HG03354 (cell line): ENCODE measurements at regions not wholly inside any gene's neighbourhood (a gene's known extent, or its start where the extent isn't known, plus 50 kb on each side); places are given as distances from the start of the nearest gene placed in this dataset.

Experiments used
- ATAC-seq: cut with Tn5 transposase; IDR thresholded peaks from one replicate; pipeline ENCODE4 v1.9.1; 2021; ENCODE audit warnings: mild to moderate bottlenecking; ENCODE audit not compliant: unreplicated experiment, poor library complexity, severe bottlenecking

DNA sequence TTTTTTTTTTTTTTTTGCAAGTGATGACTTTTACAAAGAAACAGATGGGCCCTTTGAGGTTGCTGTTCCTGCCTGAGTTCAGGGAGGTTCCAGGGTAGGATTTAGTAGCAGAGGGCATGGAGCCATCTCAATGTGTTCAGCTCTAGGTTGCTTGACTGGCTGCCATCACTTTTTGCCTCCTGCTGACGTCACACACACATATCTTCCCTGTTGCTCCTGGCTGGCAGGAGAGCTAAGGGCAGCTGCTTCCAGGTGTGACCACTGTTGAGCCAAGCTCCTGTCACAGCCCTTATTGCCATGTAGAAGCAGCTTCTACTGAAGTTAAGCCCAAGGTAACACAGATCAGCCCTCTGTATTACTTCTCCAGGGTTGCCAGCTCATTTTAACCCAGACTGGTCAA lies 394.2 kb upstream of the SPRED2 start:
- ATAC-seq = no peak

DNA sequence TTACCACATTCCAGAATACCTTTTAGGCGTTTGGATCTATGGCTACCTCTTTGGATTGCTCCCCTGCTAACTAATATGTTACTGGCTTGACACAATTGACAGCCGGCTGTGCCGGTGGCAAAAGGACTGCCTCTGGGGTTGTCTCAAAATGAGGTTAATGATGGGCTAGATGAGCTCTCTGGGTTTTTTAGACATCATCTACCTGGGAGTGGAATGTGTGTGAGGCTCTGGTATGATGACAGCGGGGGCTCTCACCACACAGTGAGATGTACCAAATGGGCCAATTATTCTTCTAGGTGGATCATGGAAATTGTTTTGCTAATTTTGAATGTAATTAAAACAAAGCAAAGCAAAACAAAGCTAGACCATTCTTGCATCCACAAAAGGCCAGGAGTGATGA lies 391.1 kb upstream of the SPRED2 start:
- no peak for ATAC-seq

DNA sequence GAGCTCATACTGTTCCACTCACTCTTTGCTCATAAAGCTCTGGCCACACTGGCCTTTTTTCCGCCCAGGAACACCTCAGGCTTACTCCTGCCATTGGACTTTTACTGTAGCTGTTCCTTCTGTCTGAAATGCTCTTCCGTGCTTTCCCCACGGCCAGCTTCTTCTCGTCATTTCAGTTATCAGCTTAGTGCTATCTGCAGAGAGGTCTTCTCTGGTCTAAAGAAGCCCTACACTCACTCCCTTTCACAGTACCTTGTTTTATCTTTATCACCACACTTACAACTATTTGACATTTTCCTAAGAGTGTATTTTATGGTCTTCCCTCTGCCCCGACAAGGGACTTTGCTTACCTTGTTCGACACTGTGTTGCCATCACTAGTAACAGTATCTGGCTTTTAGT lies 388.1 kb upstream of the SPRED2 start:
- ATAC-seq = no peak

DNA sequence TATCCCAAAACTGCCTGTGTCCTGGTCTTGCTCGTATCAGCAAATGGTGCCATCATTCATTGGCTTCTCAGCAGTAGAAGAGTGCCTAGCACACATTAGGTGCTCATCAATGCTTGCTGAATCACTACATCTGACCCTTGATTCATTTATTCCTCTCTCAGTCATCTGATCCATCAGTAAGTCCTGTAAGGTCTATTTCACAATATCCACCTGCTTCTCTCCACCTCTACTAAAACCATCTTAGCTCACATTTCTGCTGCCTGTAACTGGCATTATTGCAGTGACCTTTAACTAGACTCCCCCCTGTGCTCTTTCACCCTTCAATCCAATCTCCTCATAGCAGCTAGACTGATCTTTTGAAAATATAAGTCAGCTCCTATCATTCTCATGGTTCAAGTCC lies 387.6 kb upstream of the SPRED2 start:
- ATAC-seq = no peak

DNA sequence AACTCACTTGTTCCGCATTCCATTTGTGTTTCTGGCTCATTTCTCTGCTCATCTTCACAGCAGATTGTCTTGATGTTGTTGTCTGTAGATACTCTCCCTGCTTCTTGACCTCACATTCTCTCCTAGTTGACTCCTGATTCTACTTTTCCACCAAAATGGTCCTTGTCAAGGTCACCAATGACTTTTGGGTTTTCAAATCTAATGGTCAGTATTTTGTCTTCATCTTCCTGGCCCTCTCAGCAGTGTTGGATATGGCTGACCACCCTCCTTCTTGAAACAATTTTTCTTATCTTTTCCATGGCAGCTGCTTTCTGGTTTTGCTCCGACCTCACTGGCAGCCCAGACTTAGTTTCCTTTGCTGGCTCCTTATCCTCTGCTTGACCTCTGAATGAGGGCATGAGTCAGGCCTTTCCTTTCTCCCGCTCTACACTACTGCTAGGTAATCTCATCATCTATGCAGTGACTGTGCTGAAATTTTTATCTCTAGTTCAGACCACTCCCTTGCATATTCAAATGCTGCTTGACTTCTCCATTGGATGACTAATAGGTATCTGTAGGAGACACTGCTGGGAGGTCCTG lies 386.6 kb upstream of the SPRED2 start:
- ATAC-seq = no peak

DNA sequence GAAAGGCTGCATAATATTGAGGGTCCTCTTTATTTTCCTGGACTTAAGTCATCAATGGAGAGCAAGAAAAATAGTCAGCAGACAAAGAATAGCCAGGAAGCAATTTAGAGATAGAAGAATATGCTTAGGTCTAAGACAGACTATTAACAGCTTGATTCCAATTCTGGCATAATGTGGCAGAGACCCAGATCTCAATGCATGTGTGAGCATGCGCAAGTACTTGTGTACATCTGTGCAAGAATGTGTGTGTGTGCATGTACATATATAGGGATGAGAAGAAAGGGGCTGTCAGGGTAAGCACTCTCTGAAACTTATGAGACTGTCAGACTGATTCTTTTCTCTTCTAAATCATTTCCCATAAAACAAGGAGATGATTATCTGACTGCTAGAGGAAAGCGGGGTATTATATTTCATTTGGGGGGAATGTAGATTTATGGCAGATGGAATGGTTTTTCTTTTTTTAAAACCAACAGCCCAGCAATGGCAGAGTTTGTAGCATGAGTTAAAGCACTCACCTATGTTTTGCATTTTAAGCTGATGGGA lies 381.3 kb upstream of the SPRED2 start:
- ATAC-seq = no peak

DNA sequence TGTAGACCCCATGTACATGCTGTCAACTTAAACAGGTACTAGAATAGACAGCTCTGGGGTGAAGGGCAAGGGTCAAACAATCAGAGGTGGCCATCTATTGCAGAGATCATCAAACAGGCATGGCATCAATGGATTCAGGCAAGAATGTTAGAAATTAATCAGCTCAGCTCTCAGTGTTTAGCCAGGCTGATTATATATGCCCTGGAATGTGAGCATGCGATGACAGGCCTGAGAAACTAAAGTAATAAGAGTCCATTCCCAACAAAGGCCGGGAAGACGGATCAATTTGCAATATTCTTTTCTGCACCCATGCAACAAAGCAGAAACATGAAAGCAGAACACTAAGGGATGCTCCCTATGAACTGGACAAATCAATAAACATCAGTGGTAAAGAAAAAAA lies 380.5 kb upstream of the SPRED2 start:
- no peak for ATAC-seq

DNA sequence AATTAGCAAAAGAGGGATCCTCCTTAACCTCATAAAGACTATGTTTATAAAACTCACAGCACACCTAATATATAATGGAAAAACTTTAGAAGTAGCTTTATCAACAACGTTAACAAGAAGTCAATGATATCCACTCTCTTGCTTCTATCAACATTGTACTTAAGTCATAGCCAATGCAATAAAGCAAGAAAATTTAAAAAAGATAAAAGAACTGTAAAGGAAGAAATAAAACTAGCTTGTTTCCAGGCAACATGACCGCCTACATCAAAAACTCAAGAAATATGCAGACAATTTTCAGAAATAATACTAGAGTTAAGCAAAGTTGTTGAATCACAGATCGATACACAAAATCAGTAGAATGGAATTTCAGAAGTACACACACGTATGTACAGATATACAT lies 375.5 kb upstream of the SPRED2 start:
- no peak for ATAC-seq

DNA sequence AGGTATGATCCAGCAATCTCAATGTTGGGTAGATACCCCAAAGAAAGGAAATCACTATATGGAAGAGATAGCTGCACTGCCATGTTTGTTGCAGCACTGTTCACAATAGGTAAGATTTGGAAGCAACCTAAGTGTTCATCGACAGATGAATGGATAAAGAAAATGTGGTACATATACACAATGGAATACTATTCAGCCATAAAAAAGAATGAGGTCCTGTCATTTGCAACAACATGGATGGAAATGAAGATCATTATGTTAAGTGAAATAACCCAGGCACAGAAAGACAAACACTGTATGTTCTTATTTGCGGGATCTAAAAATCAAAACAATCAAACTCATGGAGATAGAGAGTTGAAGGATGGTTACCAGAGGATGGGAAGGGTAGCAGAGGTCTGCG lies 372.4 kb upstream of the SPRED2 start:
- ATAC-seq = no peak

DNA sequence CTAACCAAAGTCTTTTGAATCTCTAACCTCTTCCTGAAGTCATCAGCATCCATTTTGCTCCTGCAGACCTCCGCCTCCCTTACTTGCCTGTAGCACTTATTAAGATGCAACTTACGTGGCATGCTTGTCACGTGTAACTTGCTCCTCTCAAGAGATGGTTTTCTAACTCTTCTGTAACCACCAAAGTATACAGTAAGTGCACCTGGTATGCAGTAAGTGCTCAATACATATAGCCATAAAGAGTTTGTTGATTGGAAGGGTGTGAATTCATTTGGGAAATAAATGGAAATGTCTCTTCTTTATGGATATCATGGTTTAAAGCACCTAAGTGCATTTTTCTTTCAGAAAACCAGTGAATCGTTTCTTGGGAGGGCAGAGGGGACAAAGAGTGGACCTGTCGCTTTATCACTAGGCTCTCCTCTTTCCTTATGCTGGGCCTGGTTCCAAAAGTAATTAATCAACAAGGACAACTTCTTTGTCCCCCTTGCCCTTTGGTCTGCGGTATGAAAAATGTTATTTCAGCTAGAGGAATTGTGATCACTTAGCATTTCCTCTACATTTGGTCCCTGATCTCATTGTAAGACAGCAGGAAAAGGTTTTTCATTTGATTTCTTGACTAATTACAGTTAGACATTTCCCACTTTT lies 370.0 kb upstream of the SPRED2 start:
- ATAC-seq = no peak

DNA sequence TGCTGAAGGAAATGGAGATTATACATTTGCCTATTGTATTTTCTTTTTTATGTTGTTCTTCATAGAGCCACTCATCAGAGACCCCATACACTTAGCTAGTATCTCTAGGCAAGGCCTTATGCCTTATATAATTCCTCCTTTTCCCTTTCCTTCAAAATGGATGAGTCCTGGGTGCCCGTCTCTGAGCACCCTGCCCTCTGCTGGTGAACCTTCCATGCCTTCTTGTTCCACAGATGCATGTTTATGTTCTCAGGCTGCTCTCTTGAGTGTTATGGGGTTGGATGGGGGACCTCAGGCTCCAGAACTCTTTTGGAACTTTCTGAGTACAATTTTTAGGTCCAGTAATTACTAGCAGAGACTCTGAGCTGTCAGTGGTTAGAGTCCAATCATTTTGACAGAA lies 368.6 kb upstream of the SPRED2 start:
- ATAC-seq = no peak

DNA sequence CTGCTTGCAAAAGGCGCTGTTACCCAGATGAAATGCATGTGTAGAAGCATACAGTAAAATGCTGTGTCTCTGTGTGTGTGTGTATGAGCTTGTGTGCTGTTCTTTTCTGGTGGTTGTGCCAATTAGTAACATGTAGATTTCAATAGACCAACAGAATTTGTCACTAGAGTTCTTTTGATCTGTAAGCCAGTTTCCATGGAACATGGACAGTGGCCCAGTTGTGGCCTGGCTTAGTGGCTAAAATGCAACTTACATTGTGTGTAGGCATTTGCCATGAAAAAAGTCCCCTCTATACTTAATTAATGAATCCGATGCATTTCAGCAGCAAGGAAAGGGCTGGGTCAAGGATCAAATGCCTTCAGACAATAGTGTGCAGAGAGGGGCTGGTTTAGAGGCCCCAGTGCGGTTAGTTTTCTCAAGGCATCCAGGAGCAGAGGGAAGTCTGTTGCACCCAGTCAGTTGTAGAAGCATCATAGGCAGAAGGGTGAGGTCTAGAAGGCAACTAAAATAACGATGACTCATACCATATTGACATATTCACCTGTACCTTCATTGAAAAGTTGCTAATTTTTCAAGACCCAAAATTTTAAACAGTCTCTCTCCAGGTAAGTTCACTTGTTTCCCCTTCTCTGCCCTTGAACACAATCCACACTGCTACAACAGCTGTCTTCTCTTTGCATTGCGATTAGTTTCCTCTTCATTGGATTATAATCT lies 366.9 kb upstream of the SPRED2 start:
- ATAC-seq = no peak

DNA sequence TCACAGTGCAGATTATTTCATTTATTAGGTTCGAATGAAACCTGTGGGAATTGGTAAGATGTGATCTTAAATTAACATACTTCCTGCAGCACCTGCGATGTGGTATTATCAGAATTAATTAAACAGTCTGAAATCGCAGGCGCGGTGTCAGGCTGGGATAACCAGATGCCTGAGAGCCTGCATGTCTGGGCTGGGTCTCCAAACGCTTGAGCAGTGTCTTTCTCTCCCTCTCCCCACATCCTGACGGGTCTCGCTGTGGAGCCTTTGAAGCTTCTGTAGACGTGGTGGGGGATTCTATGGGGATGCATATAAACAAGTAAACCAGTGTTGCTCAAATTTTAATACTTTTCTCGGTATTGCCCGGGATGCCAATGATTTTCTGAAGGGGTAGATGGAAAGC lies 366.2 kb upstream of the SPRED2 start:
- ATAC-seq = no peak

DNA sequence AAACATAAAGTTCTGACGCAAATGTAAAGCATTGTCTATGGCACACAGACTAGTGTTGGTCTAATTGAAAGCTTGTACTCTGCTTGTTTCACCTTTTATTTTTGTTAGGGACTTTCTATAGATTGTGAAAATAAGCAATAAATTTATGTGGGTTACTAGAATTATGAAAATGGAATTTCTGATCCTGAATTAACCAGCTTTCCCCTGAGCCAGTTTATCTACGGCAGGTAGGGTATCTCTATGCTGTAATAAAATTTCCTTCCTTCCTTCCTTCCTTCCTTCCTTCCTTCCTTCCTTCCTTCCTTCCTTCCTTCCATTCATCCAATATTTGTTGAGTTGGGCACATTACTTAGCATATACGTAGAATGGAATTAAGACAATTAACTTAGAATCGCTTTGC lies 362.6 kb upstream of the SPRED2 start:
- ATAC-seq = no peak

DNA sequence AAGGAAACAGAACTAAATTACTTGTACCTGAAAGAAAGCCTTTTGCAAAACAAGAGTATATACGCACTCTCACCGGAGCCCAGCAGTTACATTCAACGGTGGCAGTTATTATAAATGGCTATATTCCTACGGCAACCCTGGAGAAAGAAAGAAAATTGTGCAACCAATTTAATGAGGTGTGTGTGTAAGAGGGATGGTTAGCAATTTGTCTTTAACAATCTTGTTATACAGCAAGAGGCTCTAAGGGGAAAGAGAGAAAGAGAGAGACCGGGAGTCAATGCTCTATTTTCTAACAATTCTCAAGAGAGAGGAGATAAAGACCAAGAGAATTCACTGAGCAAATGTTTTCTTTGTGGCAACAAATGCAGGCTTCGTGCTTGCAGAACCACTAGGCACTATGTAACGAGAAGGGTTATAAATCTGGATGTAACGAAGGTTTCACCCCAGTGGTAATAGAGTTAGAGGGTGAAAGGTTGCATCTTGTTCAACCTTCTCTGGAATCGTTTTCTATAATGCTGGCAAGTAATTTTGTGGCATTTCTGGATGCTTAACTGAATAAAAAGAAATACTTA lies 359.1 kb upstream of the SPRED2 start:
- no peak for ATAC-seq

DNA sequence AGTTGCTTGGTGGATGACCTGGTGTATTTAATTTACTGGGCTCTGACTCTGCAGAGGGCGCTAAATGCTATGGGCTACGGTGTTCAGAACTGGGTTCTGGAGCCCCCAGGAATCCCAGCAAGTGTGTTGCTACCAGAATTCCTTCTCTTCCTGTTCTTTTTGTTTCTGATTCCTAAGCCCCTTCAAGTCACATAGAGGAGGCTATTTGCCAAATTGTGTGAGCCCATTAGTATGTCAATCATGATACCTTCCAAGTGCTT lies 358.2 kb upstream of the SPRED2 start:
- no peak for ATAC-seq

DNA sequence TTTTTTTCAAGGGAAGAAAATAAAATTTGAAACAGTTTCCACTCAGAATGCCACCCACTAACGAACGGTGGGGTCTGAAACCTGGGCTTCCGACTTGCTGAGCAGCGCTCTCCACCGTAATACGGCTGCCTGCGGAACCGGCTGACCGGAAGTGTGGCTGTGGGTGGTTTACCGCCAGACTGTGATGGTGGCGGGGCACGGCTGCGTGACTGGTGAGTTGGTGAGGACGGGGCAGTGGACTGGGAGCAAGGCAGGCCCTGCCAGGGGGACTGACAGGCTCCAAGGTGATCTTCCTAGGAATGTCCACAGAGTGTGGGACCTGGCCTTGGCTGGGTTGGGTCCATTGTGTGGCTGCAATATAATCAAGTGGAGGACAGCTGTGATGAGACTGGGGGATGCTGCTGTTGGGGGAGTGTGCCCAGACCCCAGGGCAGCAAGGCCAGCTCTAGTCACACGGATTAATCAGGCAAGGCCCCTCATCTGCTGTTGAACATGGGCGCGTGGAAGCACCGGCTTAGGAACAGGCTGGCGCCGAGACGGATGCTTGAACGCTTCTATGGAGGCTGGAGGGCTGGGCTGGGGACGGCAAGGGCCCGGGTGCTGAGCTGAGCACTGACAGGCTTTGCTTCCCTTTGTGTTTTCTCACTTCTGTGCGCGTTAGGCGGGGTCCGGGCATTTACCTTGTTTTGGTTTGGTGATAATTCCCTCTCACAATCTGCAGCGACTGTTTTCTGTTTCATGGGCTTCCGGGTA lies 357.7 kb upstream of the SPRED2 start:
- ATAC-seq = no peak

DNA sequence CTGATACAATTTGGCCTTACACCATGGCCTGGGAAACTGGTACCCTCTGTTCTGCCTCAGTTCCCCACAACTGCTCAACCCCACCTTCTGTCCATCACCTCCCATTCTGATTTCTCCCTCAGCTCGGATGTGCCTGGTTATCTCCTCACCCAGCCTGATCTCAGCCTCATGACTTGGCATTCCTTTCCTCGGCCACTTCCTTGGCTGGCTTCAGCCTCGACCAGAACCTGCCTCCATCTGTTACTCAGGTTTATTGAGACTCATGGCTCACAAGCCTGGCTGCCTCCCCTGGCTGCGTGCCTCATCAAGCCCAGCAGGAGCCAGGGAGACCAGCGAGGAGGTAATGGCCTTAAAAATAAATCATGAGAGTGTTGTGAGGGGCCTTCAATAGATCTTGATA lies 356.2 kb upstream of the SPRED2 start:
- no peak for ATAC-seq

DNA sequence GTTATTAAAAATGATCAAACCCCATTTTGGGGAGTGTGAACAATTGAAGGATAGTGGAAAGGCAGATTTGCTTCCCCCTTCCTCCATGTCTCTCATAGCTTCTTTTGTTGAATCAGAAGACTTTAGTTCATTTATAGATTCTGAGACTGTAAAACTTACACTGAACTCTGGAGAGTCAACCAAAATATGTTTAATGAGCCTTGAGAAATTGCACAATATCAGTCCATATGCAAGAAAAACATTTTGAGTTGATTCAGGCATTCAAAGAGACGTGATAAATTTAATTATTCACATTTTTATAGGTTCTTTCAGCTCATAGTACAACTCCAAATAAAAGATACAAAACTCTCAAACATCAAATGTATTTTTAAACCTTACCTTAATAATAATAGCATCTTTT lies 354.4 kb upstream of the SPRED2 start:
- no peak for ATAC-seq

DNA sequence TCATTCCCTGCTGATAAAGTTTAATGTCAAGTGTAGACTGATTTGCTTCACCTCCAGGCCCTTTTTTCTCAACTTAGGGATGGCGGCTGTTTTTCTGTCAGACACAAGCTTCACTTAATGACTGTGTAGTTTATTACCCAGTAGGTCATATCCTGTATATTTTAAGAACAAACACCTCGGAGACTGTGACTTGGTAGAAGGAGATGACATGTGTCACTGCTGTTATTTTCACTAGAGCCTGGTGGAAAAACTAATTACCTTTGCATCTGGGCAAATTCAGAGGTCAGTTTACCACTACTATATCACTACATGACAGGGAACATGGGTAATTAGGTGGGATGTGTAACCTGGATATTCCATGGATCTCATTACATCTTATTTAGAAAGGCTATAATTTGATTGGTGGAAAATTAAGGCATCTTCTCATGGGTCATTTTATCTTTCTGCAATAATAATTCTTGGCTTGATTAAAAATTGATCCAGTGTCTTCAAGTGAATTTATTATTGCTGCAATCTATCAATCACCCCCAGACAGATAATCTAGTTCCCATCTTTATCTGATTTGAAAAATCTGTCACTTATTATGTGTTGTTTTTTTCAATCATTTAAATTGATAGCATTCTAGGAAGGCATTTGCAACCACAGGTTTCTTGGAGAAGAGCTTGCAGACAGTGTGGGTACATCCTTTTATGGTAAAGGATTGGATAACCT lies 353.8 kb upstream of the SPRED2 start:
- ATAC-seq = no peak
